HCT116 (cell line): ENCODE measurements at regions not wholly inside any gene's neighbourhood (a gene's known extent, or its start where the extent isn't known, plus 50 kb on each side); places are given as distances from the start of the nearest gene placed in this dataset.

Source experiments
- ATAC-seq: fragments of 200-7000 bp; cut with Tn5 transposase; 2 replicates; pipeline ENCODE4 v1.9.1; 2020; ENCODE audit warnings: mild to moderate bottlenecking, moderate library complexity
- BruUV-seq: library from RNA; stranded (reverse); fragments of 400-500 nt; replicated peaks from 2 replicates; lab custom pipeline; 2021; lab: Mats Ljungman, UMichigan
- CTCF ChIA-PET: fragments of 300-600 bp; sonication (Branson Sonifier 250); formaldehyde crosslinking; loops from one replicate; lab custom pipeline; 2021; ENCODE audit warnings: antibody characterized with exemption; lab: Charles Lee
- POLR2A ChIA-PET: fragments of 300-600, 350-600 bp; sonication (Branson Sonifier 250); formaldehyde crosslinking; loops from one replicate; lab custom pipeline; 2021; ENCODE audit warnings: antibody characterized with exemption; lab: Charles Lee
- RAD21 ChIA-PET, 2 experiments: fragments of 300-600 bp; sonication (Branson Sonifier 250); formaldehyde crosslinking; loops; one replicate each; lab custom pipeline; 2023; ENCODE audit warnings: low total read pairs in 2 of 2; ENCODE audit not compliant: uncharacterized antibody in 2 of 2, unreplicated experiment in 2 of 2, low non-redundant PET in 1 of 2; lab: Charles Lee
- DNase-seq: peaks from one replicate; pipeline ENCODE4 v3.0.0-alpha.2; 2010; ENCODE audit warnings: low read depth, low spot score
- H2AFZ ChIP-seq: fragments of 200-600 bp; shearing (Covaris generic), sonication (generic); 2 replicates; pipeline ENCODE4 v1.6.1; 2017; ENCODE audit warnings: low read depth, mixed run types, mixed read lengths, antibody characterized with exemption, low read length; ENCODE audit not compliant: poor library complexity, severe bottlenecking
- H3K27ac ChIP-seq: 2 replicates; pipeline ENCODE4 v1.5.1; 2012; ENCODE audit warnings: low read depth, low read length
- H3K27me3 ChIP-seq: fragments of 200-600 bp; sonication (generic); 2 replicates; pipeline ENCODE4 v1.6.1; 2016; ENCODE audit warnings: mixed run types, low read length, mixed read lengths; ENCODE audit not compliant: insufficient read depth
- H3K36me3 ChIP-seq, 2 experiments: fragments of 200-500 bp in 1 of 2; fragments of 200-600 bp in 1 of 2; sonication (Bioruptor generic) in 1 of 2; sonication (generic) in 1 of 2; 2 replicates each; pipeline versions ENCODE4 v1.5.1 to v1.6.1; 2014 to 2016; ENCODE audit warnings: low read length in 2 of 2, inconsistent platforms in 1 of 2, mixed read lengths in 1 of 2, mixed run types in 1 of 2; ENCODE audit not compliant: insufficient read depth in 2 of 2, control insufficient read depth in 1 of 2
- H3K4me1 ChIP-seq, 2 experiments: fragments of 200-600 bp in 1 of 2; sonication (generic) in 1 of 2; 2 replicates each; pipeline versions ENCODE4 v1.5.1 to v1.6.1; 2012 to 2017; ENCODE audit warnings: low read length in 2 of 2, inconsistent platforms in 1 of 2, mild to moderate bottlenecking in 1 of 2, mixed read lengths in 1 of 2, mixed run types in 1 of 2, moderate library complexity in 1 of 2; ENCODE audit not compliant: insufficient read depth in 2 of 2, control insufficient read depth in 1 of 2
- H3K4me2 ChIP-seq: fragments of 200-600 bp; sonication (generic); 2 replicates; pipeline ENCODE4 v1.6.1; 2017; ENCODE audit warnings: mixed run types, low read length, mixed read lengths
- H3K4me3 ChIP-seq, 2 experiments: fragments of 200-600 bp in 1 of 2; sonication (generic) in 1 of 2; replicated peaks in 1 of 2; 2 replicates each; pipeline ENCODE4 v1.5.1; 2011 to 2016; ENCODE audit warnings: low read length in 2 of 2, control low read depth in 1 of 2, low read depth in 1 of 2, mild to moderate bottlenecking in 1 of 2, mixed read lengths in 1 of 2, mixed run types in 1 of 2
- H3K79me2 ChIP-seq: fragments of 200-600 bp; sonication (generic); 2 replicates; pipeline ENCODE4 v1.6.1; 2017; ENCODE audit warnings: mild to moderate bottlenecking, mixed run types, low read length, moderate library complexity, mixed read lengths; ENCODE audit not compliant: insufficient read depth
- H3K9ac ChIP-seq: fragments of 200-600 bp; sonication (generic); 2 replicates; pipeline ENCODE4 v1.6.1; 2016; ENCODE audit warnings: low read length, mixed read lengths
- H3K9me2 ChIP-seq: fragments of 200-600 bp; sonication (generic), shearing (Covaris generic); 2 replicates; pipeline ENCODE4 v1.6.1; 2017; ENCODE audit warnings: mixed run types, mild to moderate bottlenecking, moderate library complexity; ENCODE audit not compliant: insufficient read depth
- H3K9me3 ChIP-seq, 2 experiments: fragments of 200-500 bp in 1 of 2; fragments of 200-600 bp in 1 of 2; sonication (Bioruptor generic) in 1 of 2; sonication (generic) in 1 of 2; 2 replicates each; pipeline ENCODE4 v1.6.1; 2014 to 2017; ENCODE audit warnings: low read length in 2 of 2, mixed read lengths in 2 of 2, inconsistent platforms in 1 of 2, low read depth in 1 of 2, mild to moderate bottlenecking in 1 of 2, mixed run types in 1 of 2, moderate library complexity in 1 of 2; ENCODE audit not compliant: control insufficient read depth in 1 of 2, insufficient read depth in 1 of 2
- H4K20me1 ChIP-seq: fragments of 200-600 bp; sonication (generic), shearing (Covaris generic); 2 replicates; pipeline ENCODE4 v1.6.1; 2017; ENCODE audit warnings: mixed run types, mild to moderate bottlenecking, moderate library complexity; ENCODE audit not compliant: insufficient read depth
- ATF3 ChIP-seq: IDR thresholded peaks from 2 replicates; pipeline ENCODE4 v1.6.1; 2012
- EGR1 ChIP-seq: IDR thresholded peaks from 2 replicates; pipeline ENCODE4 v1.6.1; 2012; ENCODE audit warnings: low read depth
- ELF1 ChIP-seq: IDR thresholded peaks from 2 replicates; pipeline ENCODE4 v1.6.1; 2012; ENCODE audit warnings: low read depth, borderline replicate concordance
- EZH2 ChIP-seq: fragments of 200-600 bp; sonication (generic); IDR thresholded peaks from 2 replicates; pipeline ENCODE4 v1.6.1; 2017; ENCODE audit warnings: antibody characterized with exemption, mixed run types
- EZH2phosphoT487 ChIP-seq: fragments of 200-600 bp; IDR thresholded peaks from 2 replicates; pipeline ENCODE4 v1.6.1; 2018; ENCODE audit warnings: antibody characterized with exemption, borderline replicate concordance
- FOSL1 ChIP-seq: IDR thresholded peaks from 2 replicates; pipeline ENCODE4 v1.6.1; 2012; ENCODE audit warnings: low read depth
- JUND ChIP-seq: IDR thresholded peaks from 2 replicates; pipeline ENCODE4 v1.6.1; 2012
- MAX ChIP-seq: IDR thresholded peaks from 2 replicates; pipeline ENCODE4 v1.6.1; 2012
- POLR2A ChIP-seq: IDR thresholded peaks from 2 replicates; pipeline ENCODE4 v1.7.0; 2011; ENCODE audit warnings: borderline replicate concordance; ENCODE audit not compliant: insufficient read depth, insufficient read length; ENCODE audit errors: extremely low read depth
- POLR2AphosphoS5 ChIP-seq: IDR thresholded peaks from 2 replicates; pipeline ENCODE4 v1.6.1; 2011; ENCODE audit warnings: mild to moderate bottlenecking, low read depth, low read length, moderate library complexity
- RAD21 ChIP-seq: IDR thresholded peaks from 2 replicates; pipeline ENCODE4 v1.6.1; 2012; ENCODE audit warnings: low read depth, mild to moderate bottlenecking
- SIN3A ChIP-seq: IDR thresholded peaks from 2 replicates; pipeline ENCODE4 v1.6.1; 2012; ENCODE audit warnings: low read depth
- SP1 ChIP-seq: IDR thresholded peaks from 2 replicates; pipeline ENCODE4 v1.6.1; 2012; ENCODE audit warnings: low read depth
- TCF7L2 ChIP-seq: IDR thresholded peaks from 2 replicates; pipeline ENCODE4 v1.7.0; 2011; ENCODE audit warnings: borderline replicate concordance, inconsistent platforms; ENCODE audit not compliant: insufficient read depth, insufficient read length; ENCODE audit errors: extremely low read depth
- YY1 ChIP-seq: IDR thresholded peaks from 2 replicates; pipeline ENCODE4 v1.6.1; 2011; ENCODE audit warnings: low read length, low read depth, moderate library complexity, mild to moderate bottlenecking; ENCODE audit not compliant: insufficient replicate concordance; ENCODE audit errors: extremely low read depth
- ZFX ChIP-seq: fragments of 450-650 bp; IDR thresholded peaks from 2 replicates; pipeline ENCODE4 v1.6.1; 2017
- ZNF274 ChIP-seq: fragments of 200-500 bp; sonication (Bioruptor generic); IDR thresholded peaks from 2 replicates; pipeline ENCODE4 v1.6.1; 2014; ENCODE audit warnings: mild to moderate bottlenecking, low read depth, low read length, inconsistent platforms
- intact Hi-C: fragments of 100-400 bp; cut with micrococcal nuclease; formaldehyde crosslinking; loops from 2 replicates; pipeline ENCODE4 v1.10.0; 2022
- TF ChIP-seq, protein P1 (sequence below), 3 experiments: fragments of 200-600 bp in 1 of 3; sonication (generic) in 1 of 3; IDR thresholded peaks in 2 of 3; conservative IDR thresholded peaks in 1 of 3; 2 replicates each; pipeline ENCODE4 v1.5.1; 2012 to 2017; ENCODE audit warnings: low read depth in 2 of 3, low read length in 2 of 3, antibody characterized with exemption in 1 of 3, borderline replicate concordance in 1 of 3, control low read depth in 1 of 3, mild to moderate bottlenecking in 1 of 3, mixed read lengths in 1 of 3, mixed run types in 1 of 3, moderate library complexity in 1 of 3; ENCODE audit not compliant: insufficient read depth in 1 of 3

DNA sequence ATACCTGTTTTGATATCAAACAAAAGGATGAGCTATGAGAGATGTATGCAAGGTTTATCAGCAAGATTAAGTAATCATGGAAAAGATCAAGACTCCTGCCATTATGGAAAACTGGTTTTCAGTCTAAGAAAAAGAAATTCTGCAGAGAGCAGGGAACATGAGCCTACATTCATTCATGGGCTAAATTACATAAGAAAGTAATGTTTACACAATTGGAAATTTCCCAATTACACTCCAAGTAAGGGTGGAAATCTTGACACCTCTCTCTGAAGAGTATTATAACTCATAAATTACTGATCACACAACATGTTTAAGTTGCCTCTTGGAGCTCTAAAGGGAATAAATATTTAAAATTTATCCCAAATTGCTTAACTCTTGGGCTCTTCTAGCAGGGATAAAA, 206.2 kb downstream of the SLC6A15 start:
- RAD21 ChIA-PET: no interaction called here
- Histone ChIP-seq H3K4me1 (peaks cover 0 to 3% of the 10 kb centered on the region in 2 experiments; a peak in 1 of 4 replicates), H3K4me3 (no peak overlapping the region), H3K36me3 (no peaks in the 10 kb centered on the region), H4K20me1 (no peaks in the 10 kb centered on the region), H3K9me2 (0 out of 2 replicates have a peak, but pooled peaks cover 5% of the 10 kb centered on the region), H2AFZ (no peak overlapping the region), H3K9ac (no peak overlapping the region), H3K9me3 (no peaks in the 10 kb centered on the region), H3K79me2 (no peaks in the 10 kb centered on the region), H3K27ac (no peak overlapping the region), H3K4me2 (no peak overlapping the region), H3K27me3 (no peaks in the 10 kb centered on the region)
- ATAC-seq (no peak), DNase-seq (no peak)
- no peak for TF ChIP-seq JUND
- TF ChIP-seq SIN3A: no peak
- TF ChIP-seq POLR2A: no peak
- TF ChIP-seq POLR2AphosphoS5: no peak
- TF ChIP-seq, protein P1, sequence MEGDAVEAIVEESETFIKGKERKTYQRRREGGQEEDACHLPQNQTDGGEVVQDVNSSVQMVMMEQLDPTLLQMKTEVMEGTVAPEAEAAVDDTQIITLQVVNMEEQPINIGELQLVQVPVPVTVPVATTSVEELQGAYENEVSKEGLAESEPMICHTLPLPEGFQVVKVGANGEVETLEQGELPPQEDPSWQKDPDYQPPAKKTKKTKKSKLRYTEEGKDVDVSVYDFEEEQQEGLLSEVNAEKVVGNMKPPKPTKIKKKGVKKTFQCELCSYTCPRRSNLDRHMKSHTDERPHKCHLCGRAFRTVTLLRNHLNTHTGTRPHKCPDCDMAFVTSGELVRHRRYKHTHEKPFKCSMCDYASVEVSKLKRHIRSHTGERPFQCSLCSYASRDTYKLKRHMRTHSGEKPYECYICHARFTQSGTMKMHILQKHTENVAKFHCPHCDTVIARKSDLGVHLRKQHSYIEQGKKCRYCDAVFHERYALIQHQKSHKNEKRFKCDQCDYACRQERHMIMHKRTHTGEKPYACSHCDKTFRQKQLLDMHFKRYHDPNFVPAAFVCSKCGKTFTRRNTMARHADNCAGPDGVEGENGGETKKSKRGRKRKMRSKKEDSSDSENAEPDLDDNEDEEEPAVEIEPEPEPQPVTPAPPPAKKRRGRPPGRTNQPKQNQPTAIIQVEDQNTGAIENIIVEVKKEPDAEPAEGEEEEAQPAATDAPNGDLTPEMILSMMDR (IDR thresholded peaks at IDR 0.05 in 2 of 3, conservative IDR thresholded peaks at IDR 0.05 in 1 of 3; ENCODE audit: borderline replicate concordance in 1 of 3, insufficient read depth in 1 of 3, low read depth in 2 of 3, low read length in 2 of 3): no peak
- TF ChIP-seq RAD21: no peak
- TF ChIP-seq FOSL1: no peak
- TF ChIP-seq YY1: no peak
- no peak for TF ChIP-seq ZFX
- no peak for TF ChIP-seq ZNF274
- no peak for TF ChIP-seq EGR1
- TF ChIP-seq ELF1: no peak
- TF ChIP-seq EZH2: no peak
- TF ChIP-seq MAX: no peak
- no peak for TF ChIP-seq ATF3
- TF ChIP-seq EZH2phosphoT487: no peak
- no peak for TF ChIP-seq SP1
- TF ChIP-seq TCF7L2: no peak
- CTCF ChIA-PET: no interaction called here
- intact Hi-C loops: no loop called here
- BruUV-seq: no TSS peak
- POLR2A ChIA-PET: no interaction called here
